ENCODE measurements at regions not wholly inside any gene's neighbourhood (a gene's known extent, or its start where the extent isn't known, plus 50 kb on each side); places are given as distances from the start of the nearest gene placed in this dataset.
"Not testable (repeated sequence)": the region's sequence is repeated elsewhere in the genome, so short reads cannot be mapped to it uniquely, and the experiment has no call there.

DNA sequence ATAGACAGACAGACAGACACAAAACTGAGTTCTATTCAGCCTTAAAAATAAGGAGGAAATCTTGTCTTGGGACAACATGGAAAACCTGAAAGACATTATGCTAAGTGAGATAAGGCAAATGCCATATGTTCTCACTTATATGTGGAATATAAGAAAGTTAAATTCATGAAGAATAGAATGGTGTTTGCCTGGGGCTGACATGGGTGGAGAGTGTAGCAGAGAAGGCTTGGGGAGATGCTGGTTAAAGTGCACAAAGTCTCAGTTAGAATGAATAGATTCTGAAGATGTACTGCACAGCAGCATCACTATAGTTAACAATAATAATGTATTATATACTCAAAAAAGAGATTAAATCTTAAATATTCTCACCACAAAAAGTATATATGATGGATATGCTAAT, 355.5 kb downstream of the LRRIQ3 start:
- Mint-ChIP-seq H3K9me3 (ENCODE audit: unreplicated experiment) (no peaks in the 10 kb centered on the region), H3K36me3 (ENCODE audit: unreplicated experiment) (no peaks in the 10 kb centered on the region), H3K27me3 (ENCODE audit: unreplicated experiment) (no peaks in the 10 kb centered on the region), H3K27ac (ENCODE audit: unreplicated experiment) (no peak overlapping the region), H3K4me1 (ENCODE audit: low read depth, unreplicated experiment) (peaks cover 4% of the 10 kb centered on the region), H3K4me3 (ENCODE audit: unreplicated experiment) (no peak overlapping the region)
- TF ChIP-seq, protein P1, sequence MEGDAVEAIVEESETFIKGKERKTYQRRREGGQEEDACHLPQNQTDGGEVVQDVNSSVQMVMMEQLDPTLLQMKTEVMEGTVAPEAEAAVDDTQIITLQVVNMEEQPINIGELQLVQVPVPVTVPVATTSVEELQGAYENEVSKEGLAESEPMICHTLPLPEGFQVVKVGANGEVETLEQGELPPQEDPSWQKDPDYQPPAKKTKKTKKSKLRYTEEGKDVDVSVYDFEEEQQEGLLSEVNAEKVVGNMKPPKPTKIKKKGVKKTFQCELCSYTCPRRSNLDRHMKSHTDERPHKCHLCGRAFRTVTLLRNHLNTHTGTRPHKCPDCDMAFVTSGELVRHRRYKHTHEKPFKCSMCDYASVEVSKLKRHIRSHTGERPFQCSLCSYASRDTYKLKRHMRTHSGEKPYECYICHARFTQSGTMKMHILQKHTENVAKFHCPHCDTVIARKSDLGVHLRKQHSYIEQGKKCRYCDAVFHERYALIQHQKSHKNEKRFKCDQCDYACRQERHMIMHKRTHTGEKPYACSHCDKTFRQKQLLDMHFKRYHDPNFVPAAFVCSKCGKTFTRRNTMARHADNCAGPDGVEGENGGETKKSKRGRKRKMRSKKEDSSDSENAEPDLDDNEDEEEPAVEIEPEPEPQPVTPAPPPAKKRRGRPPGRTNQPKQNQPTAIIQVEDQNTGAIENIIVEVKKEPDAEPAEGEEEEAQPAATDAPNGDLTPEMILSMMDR (IDR thresholded peaks at IDR 0.05; ENCODE audit: partially characterized antibody, unreplicated experiment): no peak
- no peak for DNase-seq

DNA sequence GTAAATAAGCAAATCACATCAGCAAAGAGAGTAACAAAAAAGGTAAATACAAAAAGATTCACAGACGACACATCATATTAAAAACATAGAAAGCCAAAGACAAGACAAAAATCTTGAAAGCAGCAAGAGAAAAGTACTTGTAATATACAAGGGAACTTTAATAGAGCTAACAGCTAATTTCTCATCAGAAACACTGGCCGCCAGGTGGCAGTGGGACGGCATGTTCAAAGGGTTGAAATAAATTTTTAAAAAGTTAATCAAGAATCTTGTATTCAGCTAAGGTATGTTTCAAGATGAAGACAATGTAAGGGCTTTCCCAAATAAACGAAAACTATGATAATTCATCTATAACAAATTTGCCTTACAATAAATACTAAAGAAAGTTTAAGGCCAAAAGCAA, 358.1 kb downstream of the LRRIQ3 start:
- Mint-ChIP-seq H3K27ac (ENCODE audit: unreplicated experiment) (no peak overlapping the region), H3K4me3 (ENCODE audit: unreplicated experiment) (no peak overlapping the region)
- peak; percentile 23 for DNase-seq

DNA sequence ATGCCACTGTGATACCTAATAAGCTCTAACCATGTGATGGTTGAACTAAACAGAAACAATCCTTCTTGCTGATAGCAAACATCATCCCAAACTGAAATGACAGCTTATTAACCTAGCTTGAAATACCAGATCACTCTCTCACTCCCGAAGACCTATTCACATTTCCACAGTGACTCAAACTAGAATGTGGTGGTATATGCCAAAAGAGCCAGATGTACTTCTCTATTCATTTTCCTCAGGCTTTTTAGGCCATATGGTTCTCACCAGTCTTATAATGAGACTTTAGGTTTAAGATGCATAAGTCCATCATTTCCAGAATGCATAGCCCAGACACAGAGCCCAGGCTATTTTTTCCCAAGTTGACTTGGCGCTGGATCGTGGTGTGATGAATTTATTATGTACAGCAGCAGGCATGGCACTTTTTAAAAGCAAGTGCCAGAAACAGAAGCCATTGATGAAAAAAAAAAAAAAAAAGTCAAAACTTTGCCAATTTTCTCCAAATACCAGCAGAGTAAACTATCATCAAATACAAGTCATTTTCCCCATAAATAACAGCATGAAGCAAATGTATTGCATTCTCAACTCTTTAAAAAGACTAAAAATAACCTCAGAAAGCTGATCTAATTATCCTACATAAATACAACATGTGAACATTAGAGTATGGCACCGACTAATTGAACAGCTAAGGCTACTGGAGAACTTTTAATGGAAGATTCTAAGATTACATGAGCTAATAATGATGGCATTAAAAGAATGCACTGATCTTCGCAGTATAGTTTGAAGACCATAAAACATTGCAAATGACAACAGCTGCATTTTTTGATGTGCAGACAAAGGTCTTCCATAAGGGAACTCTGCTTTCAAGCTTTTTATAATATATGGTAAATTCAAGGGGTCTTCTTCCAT, 365.4 kb downstream of the LRRIQ3 start:
- H3K4me3 Mint-ChIP-seq (ENCODE audit: unreplicated experiment): no peak overlapping the region
- DNase-seq: no peak
- H3K36me3 Mint-ChIP-seq (ENCODE audit: unreplicated experiment): no peaks in the 10 kb centered on the region
- no peaks in the 10 kb centered on the region for H3K4me1 Mint-ChIP-seq (ENCODE audit: low read depth, unreplicated experiment)
- H3K9me3 Mint-ChIP-seq (ENCODE audit: unreplicated experiment): no peaks in the 10 kb centered on the region
- H3K27me3 Mint-ChIP-seq (ENCODE audit: unreplicated experiment): peaks cover 1% of the 10 kb centered on the region
- TF ChIP-seq, protein P1 (IDR thresholded peaks at IDR 0.05; ENCODE audit: partially characterized antibody, unreplicated experiment): no peak
- H3K27ac Mint-ChIP-seq (ENCODE audit: unreplicated experiment): no peak overlapping the region

More for the DNA sequence above, 358.1 kb downstream of the LRRIQ3 start:
- H3K4me1 Mint-ChIP-seq (ENCODE audit: low read depth, unreplicated experiment): peaks cover 4% of the 10 kb centered on the region
- H3K27me3 Mint-ChIP-seq (ENCODE audit: unreplicated experiment): peaks cover 1% of the 10 kb centered on the region
- no peaks in the 10 kb centered on the region for H3K9me3 Mint-ChIP-seq (ENCODE audit: unreplicated experiment)
- TF ChIP-seq, protein P1 (IDR thresholded peaks at IDR 0.05; ENCODE audit: partially characterized antibody, unreplicated experiment): peak; percentile 51
- no peaks in the 10 kb centered on the region for H3K36me3 Mint-ChIP-seq (ENCODE audit: unreplicated experiment)

DNA sequence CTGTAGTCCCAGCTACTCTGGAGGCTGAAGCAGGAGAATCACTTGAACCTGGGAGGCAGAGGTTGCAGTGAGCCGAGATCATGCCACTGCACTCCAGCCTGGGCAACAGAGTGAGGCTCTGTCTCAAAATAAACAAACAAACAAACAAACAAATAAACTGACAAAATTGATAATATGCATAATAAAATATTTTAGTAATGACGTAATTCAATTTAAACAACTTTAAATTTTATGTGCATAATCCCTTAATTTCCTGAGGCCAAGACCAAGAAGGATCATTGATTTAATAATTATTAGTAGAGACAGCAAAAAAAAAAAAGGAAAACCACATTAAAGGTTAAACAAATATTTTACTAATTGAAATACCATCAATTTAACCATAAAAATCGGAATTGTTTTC, 370.7 kb downstream of the LRRIQ3 start:
- DNase-seq; H3K36me3 Mint-ChIP-seq (ENCODE audit: unreplicated experiment); H3K27ac Mint-ChIP-seq (ENCODE audit: unreplicated experiment); H3K9me3 Mint-ChIP-seq (ENCODE audit: unreplicated experiment); H3K27me3 Mint-ChIP-seq (ENCODE audit: unreplicated experiment); H3K4me3 Mint-ChIP-seq (ENCODE audit: unreplicated experiment); H3K4me1 Mint-ChIP-seq (ENCODE audit: low read depth, unreplicated experiment): not testable (repeated sequence)

DNA sequence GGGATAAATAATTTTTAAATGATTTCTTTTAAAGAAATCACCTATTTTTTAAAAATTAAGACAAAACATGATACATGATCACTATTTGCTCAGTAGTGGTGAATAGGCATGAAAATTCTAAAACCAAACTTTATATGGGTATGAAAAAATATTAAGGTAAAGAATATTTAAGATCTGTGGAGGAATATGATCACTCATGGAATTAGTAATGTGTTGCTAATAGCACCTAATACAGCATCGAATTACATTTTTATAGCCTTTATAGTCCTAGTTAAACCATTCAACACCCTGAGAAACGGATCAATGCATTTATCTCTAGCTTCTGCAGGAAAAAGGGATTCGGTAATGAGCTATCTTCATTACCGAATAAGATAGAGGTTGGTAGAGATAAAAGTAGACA, 373.9 kb downstream of the LRRIQ3 start:
- Mint-ChIP-seq H3K9me3 (ENCODE audit: unreplicated experiment) (no peaks in the 10 kb centered on the region), H3K36me3 (ENCODE audit: unreplicated experiment) (no peaks in the 10 kb centered on the region), H3K4me1 (ENCODE audit: low read depth, unreplicated experiment) (no peaks in the 10 kb centered on the region), H3K27me3 (ENCODE audit: unreplicated experiment) (no peaks in the 10 kb centered on the region), H3K27ac (ENCODE audit: unreplicated experiment) (no peak overlapping the region), H3K4me3 (ENCODE audit: unreplicated experiment) (no peak overlapping the region)
- DNase-seq: no peak
- TF ChIP-seq, protein P1 (IDR thresholded peaks at IDR 0.05; ENCODE audit: partially characterized antibody, unreplicated experiment): no peak

All from glutamatergic neuron (in vitro differentiated cells).